ENCODE measurements at regions not wholly inside any gene's neighbourhood (a gene's known extent, or its start where the extent isn't known, plus 50 kb on each side); places are given as distances from the start of the nearest gene placed in this dataset.

GRCh38 chr3:21952856-21953255, 201.8 kb upstream of the ZNF385D start:
- H3K79me2 ChIP-seq (ENCODE audit: insufficient read depth), result no peaks in the 10 kb centered on the region
- peak overlapping the region in 1 of 2 experiments; percentile 78; a peak in 2 of 4 replicates for H3K27ac ChIP-seq (ENCODE audit: low read depth in 2 of 2, low read length in 1 of 2)
- H3K4me2 ChIP-seq, result no peak overlapping the region
- POLR2A ChIA-PET, result no interaction called here
- no peak overlapping the region for H3K9ac ChIP-seq
- CTCF ChIA-PET, result interaction anchor here (0.8 to 1.0 kb wide), 2 partner anchors 71 to 158 kb away, joined by 3 read pairs; no protein-coding TSS in a partner anchor
- 51% methylated on average over 3 of the region's 3 CpGs for WGBS (ENCODE audit: low lambda C conversion rate)
- DNase-seq, result no peak
- no peaks in the 10 kb centered on the region; a peak in 1 of 4 replicates for H3K4me1 ChIP-seq (ENCODE audit: control insufficient read depth in 1 of 2, insufficient read depth in 2 of 2, low read depth in 1 of 2, low read length in 1 of 2)
- no peaks in the 10 kb centered on the region for H3F3A ChIP-seq (replicated peaks; ENCODE audit: insufficient read depth)
- no peaks in the 10 kb centered on the region for H4K20me1 ChIP-seq (ENCODE audit: insufficient read depth)
- no peaks in the 10 kb centered on the region for H3K9me2 ChIP-seq
- TF ChIP-seq FOXJ3 (CRISPR knock-in tag; IDR thresholded peaks at IDR 0.05) (no peak), USF2 (IDR thresholded peaks at IDR 0.05; ENCODE audit: borderline replicate concordance, low read depth, low read length) (no peak), YY1 (IDR thresholded peaks at IDR 0.05; ENCODE audit: low read depth) (no peak), JUND (IDR thresholded peaks at IDR 0.05) (no peak), RXRA (IDR thresholded peaks at IDR 0.05; ENCODE audit: borderline replicate concordance, low read depth) (no peak), CHD2 (IDR thresholded peaks at IDR 0.05; ENCODE audit: low read length, partially characterized antibody) (no peak), IRF3 (IDR thresholded peaks at IDR 0.05; ENCODE audit: low read depth, low read length) (no peak), EZH2phosphoT487 (IDR thresholded peaks at IDR 0.05; ENCODE audit: borderline replicate concordance, low read depth) (no peak), FOXM1 (IDR thresholded peaks at IDR 0.05; ENCODE audit: low read depth) (no peak), PBX3 (IDR thresholded peaks at IDR 0.05) (no peak), REST (IDR thresholded peaks at IDR 0.05; ENCODE audit: low read depth, low read length) (no peak), MXI1 (IDR thresholded peaks at IDR 0.05; ENCODE audit: low read depth, low read length) (no peak)
- H3K27me3 ChIP-seq (ENCODE audit: insufficient read depth), result no peaks in the 10 kb centered on the region
- no peaks in the 10 kb centered on the region for H3K9me3 ChIP-seq
- H2AFZ ChIP-seq (ENCODE audit: low read depth), result no peak overlapping the region
- H3K4me3 ChIP-seq (ENCODE audit: low read depth in 2 of 2, low read length in 1 of 2), result no peak overlapping the region
- H3K36me3 ChIP-seq (replicated peaks in 1 of 2; ENCODE audit: control insufficient read depth in 1 of 2, insufficient read depth in 2 of 2, low read length in 1 of 2), result no peaks in the 10 kb centered on the region

Data from SK-N-SH (cell line).